Activated T-helper 1 cell treated with anti-CD3 and anti-CD28 coated beads, Interleukin-12 subunit alpha, Interleukin-12 subunit beta, Interleukin-2, Interleukin-4 antibody, amounts not matched to agents 30 ng/mL and 10 ng/mL and 1 ng/mL, durations not matched to agents 14 hours and 24 hours and 36 hours (primary cell): ENCODE measurements at regions not wholly inside any gene's neighbourhood (a gene's known extent, or its start where the extent isn't known, plus 50 kb on each side); places are given as distances from the start of the nearest gene placed in this dataset.
"Not testable (repeated sequence)": the region's sequence is repeated elsewhere in the genome, so short reads cannot be mapped to it uniquely, and the experiment has no call there.

Experiments used
- DNase-seq: peaks from one replicate; pipeline ENCODE4 v3.0.0; 2021; ENCODE audit warnings: low spot score
- H3K27ac Mint-ChIP-seq: one replicate; pipeline ENCODE4 v1.8.0; 2021; ENCODE audit warnings: mild to moderate bottlenecking, mixed read lengths
- H3K27me3 Mint-ChIP-seq: one replicate; pipeline ENCODE4 v1.8.0; 2022; ENCODE audit warnings: mild to moderate bottlenecking, moderate library complexity, mixed read lengths; ENCODE audit not compliant: insufficient read depth
- H3K36me3 Mint-ChIP-seq: one replicate; pipeline ENCODE4 v1.8.0; 2021; ENCODE audit warnings: low read depth, mixed read lengths
- H3K4me1 Mint-ChIP-seq: one replicate; pipeline ENCODE4 v1.8.0; 2021; ENCODE audit warnings: low read depth, mixed read lengths
- H3K4me3 Mint-ChIP-seq: one replicate; pipeline ENCODE4 v1.8.0; 2021; ENCODE audit warnings: mild to moderate bottlenecking, moderate library complexity, mixed read lengths
- H3K9me3 Mint-ChIP-seq: one replicate; pipeline ENCODE4 v1.8.0; 2021; ENCODE audit warnings: mixed read lengths
- intact Hi-C: fragments of 100-400 bp; cut with micrococcal nuclease; formaldehyde crosslinking; loops from one replicate; pipeline ENCODE4 v1.15.1; 2024

DNA sequence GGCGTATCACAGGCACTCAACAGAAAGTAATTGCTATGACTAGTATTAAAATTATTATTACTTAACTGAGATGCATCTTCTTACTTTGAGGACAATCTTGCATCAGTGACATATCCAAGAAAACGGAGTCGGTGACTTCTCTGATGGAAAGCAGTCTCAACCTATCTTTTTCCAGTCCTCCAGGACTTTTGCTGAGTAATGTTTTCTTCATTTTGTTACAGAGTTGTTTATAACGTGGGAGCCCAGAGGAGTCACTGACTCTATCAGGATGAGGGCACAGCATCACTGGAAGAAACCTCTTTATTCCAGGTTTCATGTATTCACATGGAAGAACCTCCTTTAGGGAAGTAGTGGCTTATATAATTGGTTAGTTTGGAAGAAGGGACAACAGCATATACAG is 51.5 kb upstream of the MELK start:
- H3K36me3 Mint-ChIP-seq = no peaks in the 10 kb centered on the region
- H3K4me1 Mint-ChIP-seq = no peaks in the 10 kb centered on the region
- H3K27me3 Mint-ChIP-seq = peaks cover 6% of the 10 kb centered on the region
- DNase-seq = no peak
- H3K27ac Mint-ChIP-seq = no peak overlapping the region
- no peaks in the 10 kb centered on the region for H3K9me3 Mint-ChIP-seq
- no peak overlapping the region for H3K4me3 Mint-ChIP-seq
- intact Hi-C loops = no loop called here

DNA sequence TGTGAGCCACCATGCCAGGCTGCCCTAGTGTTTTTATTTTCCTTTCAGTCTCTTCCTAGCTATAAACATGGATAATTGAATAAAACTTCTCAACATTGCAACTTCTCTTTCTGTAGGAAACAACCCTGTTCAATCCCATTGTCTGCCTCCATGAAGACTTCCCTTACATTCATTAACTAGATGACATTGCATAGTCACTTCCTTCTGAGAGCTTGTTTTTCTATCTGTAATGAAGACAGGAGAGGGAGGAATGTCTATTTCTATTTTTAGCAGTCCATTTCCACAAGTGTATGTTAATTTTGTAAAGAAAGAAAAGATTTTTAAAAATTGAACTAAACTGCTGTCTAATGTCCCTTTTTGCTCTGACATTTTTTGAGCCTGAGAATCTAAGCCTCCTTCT is 55.6 kb upstream of the MELK start:
- DNase-seq = no peak
- Mint-ChIP-seq H3K4me1 (no peaks in the 10 kb centered on the region), H3K27me3 (peaks cover 8% of the 10 kb centered on the region), H3K36me3 (no peaks in the 10 kb centered on the region), H3K4me3 (no peak overlapping the region), H3K27ac (no peak overlapping the region), H3K9me3 (no peaks in the 10 kb centered on the region)
- intact Hi-C loops = no loop called here

DNA sequence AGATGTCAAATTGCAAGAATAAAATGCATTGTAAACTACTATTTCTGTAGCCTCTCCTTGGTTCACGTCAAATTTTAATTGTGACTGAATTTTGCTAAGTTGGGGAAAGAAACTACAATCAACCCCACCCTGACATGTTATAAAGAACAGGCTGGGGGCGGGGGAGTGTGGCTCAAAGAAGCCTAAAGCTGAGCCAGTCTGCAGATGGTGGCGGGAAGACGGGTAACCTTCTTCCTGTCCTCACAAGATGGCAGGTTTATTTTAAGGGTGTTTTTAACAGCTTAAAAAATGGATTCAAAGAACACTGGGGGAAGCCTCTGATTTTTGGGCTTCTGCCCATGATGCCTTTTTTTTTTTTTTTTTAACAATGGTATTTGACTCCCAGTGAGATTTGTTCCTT is 68.5 kb upstream of the MELK start:
- Mint-ChIP-seq H3K4me1 (peaks cover 19% of the 10 kb centered on the region), H3K27ac (no peak overlapping the region), H3K36me3 (no peaks in the 10 kb centered on the region), H3K9me3 (no peaks in the 10 kb centered on the region), H3K27me3 (peaks cover 7% of the 10 kb centered on the region), H3K4me3 (no peak overlapping the region)
- no peak for DNase-seq
- intact Hi-C loops = no loop called here

DNA sequence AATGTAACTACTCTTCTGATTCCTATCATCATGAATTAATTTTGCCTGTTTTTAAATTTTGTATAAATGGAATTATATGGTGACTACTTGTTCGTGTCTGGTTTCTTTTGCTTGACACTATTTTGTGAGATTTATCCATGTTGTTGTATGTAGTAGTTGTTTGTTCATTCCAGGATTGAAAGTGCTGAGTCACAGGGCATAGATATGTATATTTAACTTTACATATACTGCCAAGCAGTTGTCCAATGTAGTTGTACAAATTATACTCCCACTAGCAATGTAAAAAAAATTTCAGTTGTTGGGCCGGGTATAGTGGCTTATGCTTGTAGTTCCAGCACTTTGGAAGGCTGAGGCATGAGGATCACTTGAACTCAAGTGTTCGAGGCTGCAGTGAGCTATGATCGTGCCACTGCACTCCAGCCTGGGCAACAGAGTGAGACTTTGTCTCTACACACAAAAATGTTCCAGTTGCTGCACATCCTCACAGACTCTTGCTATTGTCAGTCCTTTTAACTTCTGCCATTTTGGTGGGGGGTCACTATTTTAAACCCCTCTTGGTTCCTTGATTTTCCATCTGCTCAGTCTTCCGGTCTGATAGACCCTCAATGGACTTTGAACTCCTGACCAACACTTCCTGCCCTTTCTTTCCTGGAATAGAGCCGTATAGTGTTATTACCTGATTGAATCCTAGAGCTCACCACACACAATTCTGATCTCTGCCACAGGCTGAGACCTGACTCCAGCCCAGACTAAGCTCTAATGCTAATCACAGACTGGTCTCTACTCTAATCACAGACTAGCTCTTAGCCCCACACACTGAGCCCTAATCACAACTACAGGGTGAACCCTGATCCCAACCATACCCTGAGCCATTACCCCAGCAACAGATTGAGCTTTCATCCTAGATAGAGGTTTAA is 69.3 kb upstream of the MELK start:
- no peak overlapping the region for H3K4me3 Mint-ChIP-seq
- intact Hi-C loops = loop anchor here (1.0 kb wide), 1 partner anchor 10 kb away; no protein-coding TSS in a partner anchor
- no peaks in the 10 kb centered on the region for H3K36me3 Mint-ChIP-seq
- DNase-seq = no peak
- H3K27me3 Mint-ChIP-seq = peaks cover 3% of the 10 kb centered on the region
- H3K27ac Mint-ChIP-seq = peak overlapping the region; percentile 1
- H3K9me3 Mint-ChIP-seq = no peaks in the 10 kb centered on the region
- peaks cover 19% of the 10 kb centered on the region for H3K4me1 Mint-ChIP-seq

DNA sequence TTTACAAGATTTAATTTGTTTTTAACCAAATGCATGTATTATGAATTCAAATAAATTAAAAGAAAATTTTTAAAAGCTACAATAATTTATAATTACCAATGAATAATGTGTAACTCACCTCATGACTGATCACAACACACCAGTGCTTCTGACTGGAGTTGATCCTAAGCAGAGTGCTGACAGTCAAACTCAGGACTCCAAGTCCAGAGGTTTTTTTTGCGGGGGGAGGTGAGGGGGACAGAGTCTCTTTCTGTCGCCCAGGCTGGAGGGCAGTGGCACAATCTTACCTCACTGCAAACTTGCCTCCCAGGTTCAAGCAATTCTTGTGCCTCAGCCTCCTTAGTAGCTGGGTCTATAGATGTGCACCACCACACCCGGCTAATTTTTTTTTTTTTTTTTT is 71.0 kb upstream of the MELK start:
- DNase-seq = no peak
- Mint-ChIP-seq H3K36me3 (no peaks in the 10 kb centered on the region), H3K27me3 (no peaks in the 10 kb centered on the region), H3K27ac (no peak overlapping the region), H3K9me3 (no peaks in the 10 kb centered on the region), H3K4me1 (peaks cover 19% of the 10 kb centered on the region), H3K4me3 (no peak overlapping the region)
- intact Hi-C loops = no loop called here

DNA sequence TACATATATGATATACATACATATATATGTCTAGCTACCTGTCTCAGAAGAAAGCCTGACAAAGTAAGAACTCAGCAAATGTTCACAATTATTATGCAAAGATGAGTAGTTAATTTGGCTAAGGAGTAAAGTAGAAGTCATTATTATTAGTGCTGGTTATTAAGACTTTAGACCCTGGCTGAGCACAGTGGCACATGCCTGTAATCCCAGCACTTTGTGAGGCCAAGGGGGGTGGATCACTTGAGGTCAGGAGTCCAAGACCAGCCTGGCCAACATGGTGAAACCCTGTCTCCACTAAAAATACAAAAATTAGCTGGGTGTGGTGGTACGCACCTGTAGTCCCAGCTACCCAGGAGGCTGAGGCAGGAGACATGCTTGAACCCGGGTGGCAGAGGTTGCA is 71.8 kb upstream of the MELK start:
- H3K27me3 Mint-ChIP-seq, H3K27ac Mint-ChIP-seq, intact Hi-C loops, H3K9me3 Mint-ChIP-seq, DNase-seq, H3K4me3 Mint-ChIP-seq, H3K36me3 Mint-ChIP-seq: not testable (repeated sequence)
- peaks cover 20% of the 10 kb centered on the region for H3K4me1 Mint-ChIP-seq

DNA sequence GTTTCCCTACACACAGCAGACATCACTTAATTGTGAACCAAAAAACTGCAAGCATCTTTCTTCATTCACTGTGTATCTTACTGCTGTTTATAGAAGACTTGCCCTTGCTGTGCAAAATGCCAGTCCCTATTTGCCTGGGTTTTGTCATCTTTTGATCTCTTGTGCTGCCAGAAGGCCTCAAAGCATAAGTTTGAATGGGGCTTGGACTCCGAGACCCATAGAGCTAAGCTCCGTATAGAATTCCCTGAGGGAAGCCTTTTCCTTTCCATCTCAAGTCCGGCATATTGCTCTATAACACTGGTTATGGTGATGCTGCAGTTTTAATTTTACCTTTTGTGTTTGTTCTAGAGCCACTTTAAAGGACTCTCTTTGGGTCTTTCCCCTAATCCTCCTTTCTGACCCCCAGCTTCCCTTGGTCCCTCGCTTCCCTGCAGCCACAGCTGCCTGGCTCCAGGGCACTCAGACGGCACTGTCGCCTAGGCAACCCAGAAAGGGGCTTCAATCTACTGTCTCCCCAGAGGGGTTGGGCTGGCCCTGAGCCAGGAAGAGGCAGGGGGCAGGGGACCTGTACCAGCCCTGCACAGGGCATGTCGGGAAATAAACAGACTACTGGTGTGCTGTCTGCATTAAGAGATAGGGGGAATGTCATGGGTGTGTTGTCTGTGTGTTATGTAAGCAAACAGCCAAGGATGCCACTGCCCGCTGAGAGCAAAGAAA is 73.4 kb upstream of the MELK start:
- no peak for DNase-seq
- H3K4me1 Mint-ChIP-seq = peaks cover 28% of the 10 kb centered on the region
- intact Hi-C loops = no loop called here
- H3K27ac Mint-ChIP-seq = no peak overlapping the region
- no peaks in the 10 kb centered on the region for H3K9me3 Mint-ChIP-seq
- no peak overlapping the region for H3K4me3 Mint-ChIP-seq
- H3K27me3 Mint-ChIP-seq = no peaks in the 10 kb centered on the region
- no peaks in the 10 kb centered on the region for H3K36me3 Mint-ChIP-seq

DNA sequence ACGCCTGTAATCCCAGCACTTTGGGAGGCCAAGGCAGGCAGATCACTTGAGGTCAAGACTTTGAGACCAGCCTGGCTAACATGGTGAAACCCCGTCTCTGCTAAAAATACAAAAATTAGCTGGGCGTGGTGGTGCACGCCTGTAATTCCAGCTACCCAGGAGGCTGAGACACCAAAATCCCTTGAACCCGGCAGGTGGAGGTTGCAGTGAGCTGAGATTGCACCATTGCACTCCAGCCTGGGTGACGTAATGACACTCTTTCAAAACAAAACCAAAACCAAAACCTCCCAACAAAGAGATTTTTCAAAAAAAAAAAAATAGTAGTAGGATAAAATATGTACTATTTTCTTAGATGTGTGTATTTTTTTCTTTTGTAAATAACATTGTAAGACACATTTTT is 79.1 kb upstream of the MELK start:
- H3K36me3 Mint-ChIP-seq, H3K9me3 Mint-ChIP-seq, H3K27me3 Mint-ChIP-seq: not testable (repeated sequence)
- intact Hi-C loops = loop anchor here (1.0 kb wide), 1 partner anchor 10 kb away; no protein-coding TSS in a partner anchor
- H3K27ac Mint-ChIP-seq = peak overlapping the region; percentile 75
- DNase-seq = peak; percentile 31
- H3K4me3 Mint-ChIP-seq = peak overlapping the region; percentile 56
- H3K4me1 Mint-ChIP-seq = peaks cover 48% of the 10 kb centered on the region

DNA sequence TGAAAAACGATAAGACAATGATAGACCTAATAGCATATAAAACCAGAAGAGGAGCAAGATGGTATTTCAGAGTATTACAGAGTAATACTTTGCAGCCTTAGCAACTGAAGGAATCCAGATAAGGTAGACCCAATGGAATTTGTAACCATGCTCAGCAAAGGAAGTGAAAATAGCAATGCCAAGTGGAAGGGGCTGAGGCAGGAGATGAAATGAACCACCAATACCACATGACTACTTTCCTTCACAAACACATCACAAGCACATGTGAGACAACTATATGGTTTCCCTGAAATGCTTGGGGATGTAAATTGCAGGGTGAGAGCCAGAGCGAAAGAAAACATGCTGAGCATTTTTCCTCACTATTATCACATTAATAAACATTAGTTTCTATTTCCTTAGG is 79.8 kb upstream of the MELK start:
- no peaks in the 10 kb centered on the region for H3K9me3 Mint-ChIP-seq
- peak overlapping the region; percentile 79 for H3K27ac Mint-ChIP-seq
- intact Hi-C loops = loop anchor here (1.0 kb wide), 1 partner anchor 10 kb away; no protein-coding TSS in a partner anchor
- DNase-seq = no peak
- H3K27me3 Mint-ChIP-seq = no peaks in the 10 kb centered on the region
- peaks cover 2% of the 10 kb centered on the region for H3K36me3 Mint-ChIP-seq
- peak overlapping the region; percentile 55 for H3K4me3 Mint-ChIP-seq
- peaks cover 55% of the 10 kb centered on the region for H3K4me1 Mint-ChIP-seq

DNA sequence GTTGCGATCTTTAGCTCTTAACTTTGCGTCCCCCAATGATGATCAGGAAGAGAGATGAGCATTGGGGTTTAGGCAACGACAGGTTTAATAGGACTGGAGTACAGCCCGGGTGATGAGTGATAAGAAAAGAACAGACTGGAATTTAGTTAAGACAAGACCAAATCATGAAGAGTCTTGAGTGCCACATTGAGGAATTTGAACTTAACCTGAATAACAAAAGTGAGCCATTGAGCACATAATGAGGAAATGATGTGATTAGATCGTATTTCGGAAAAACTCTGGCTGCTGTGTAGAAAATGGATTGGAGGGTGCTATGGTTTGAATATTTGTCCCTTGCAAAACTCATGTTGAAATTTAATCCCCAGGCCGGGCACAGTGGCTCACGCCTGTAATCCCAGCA is 83.2 kb upstream of the MELK start:
- intact Hi-C loops = loop anchor here (2.0 to 10.0 kb wide), 5 partner anchors 68 to 1415 kb away; partner anchors contain the start of genes CLTA, FAM221B, GNE and SLC25A51
- Mint-ChIP-seq H3K4me3 (peak overlapping the region; percentile 12), H3K27me3 (no peaks in the 10 kb centered on the region), H3K27ac (peak overlapping the region; percentile 38), H3K36me3 (peaks cover 2% of the 10 kb centered on the region), H3K9me3 (no peaks in the 10 kb centered on the region), H3K4me1 (peaks cover 64% of the 10 kb centered on the region)
- DNase-seq = no peak

DNA sequence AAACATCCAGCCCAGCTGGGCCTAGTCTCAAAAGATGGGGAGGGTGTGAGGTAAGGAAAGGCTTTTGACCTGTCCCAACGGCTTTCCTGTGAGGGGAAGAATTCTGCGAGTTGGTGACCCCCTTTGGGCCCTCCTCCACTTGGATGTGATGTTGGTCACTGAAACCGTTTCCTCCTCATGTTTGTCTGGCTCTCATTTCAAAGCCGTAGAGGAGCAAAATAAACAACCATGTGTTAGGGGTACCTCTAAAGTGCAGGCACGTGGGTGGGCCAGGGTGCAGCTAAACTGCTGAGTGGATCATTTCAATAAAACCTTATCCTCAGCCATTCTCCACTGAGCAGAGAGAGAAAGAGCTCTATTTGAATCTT is 84.3 kb upstream of the MELK start:
- Mint-ChIP-seq H3K4me1 (peaks cover 59% of the 10 kb centered on the region), H3K36me3 (peaks cover 7% of the 10 kb centered on the region), H3K4me3 (peak overlapping the region; percentile 87), H3K27ac (peak overlapping the region; percentile 87), H3K9me3 (no peaks in the 10 kb centered on the region), H3K27me3 (no peaks in the 10 kb centered on the region)
- no peak for DNase-seq
- intact Hi-C loops = loop anchor here (1.0 to 10.0 kb wide), 7 partner anchors 17 to 1416 kb away; partner anchors contain the start of genes CLTA, FAM221B, GNE and SLC25A51

DNA sequence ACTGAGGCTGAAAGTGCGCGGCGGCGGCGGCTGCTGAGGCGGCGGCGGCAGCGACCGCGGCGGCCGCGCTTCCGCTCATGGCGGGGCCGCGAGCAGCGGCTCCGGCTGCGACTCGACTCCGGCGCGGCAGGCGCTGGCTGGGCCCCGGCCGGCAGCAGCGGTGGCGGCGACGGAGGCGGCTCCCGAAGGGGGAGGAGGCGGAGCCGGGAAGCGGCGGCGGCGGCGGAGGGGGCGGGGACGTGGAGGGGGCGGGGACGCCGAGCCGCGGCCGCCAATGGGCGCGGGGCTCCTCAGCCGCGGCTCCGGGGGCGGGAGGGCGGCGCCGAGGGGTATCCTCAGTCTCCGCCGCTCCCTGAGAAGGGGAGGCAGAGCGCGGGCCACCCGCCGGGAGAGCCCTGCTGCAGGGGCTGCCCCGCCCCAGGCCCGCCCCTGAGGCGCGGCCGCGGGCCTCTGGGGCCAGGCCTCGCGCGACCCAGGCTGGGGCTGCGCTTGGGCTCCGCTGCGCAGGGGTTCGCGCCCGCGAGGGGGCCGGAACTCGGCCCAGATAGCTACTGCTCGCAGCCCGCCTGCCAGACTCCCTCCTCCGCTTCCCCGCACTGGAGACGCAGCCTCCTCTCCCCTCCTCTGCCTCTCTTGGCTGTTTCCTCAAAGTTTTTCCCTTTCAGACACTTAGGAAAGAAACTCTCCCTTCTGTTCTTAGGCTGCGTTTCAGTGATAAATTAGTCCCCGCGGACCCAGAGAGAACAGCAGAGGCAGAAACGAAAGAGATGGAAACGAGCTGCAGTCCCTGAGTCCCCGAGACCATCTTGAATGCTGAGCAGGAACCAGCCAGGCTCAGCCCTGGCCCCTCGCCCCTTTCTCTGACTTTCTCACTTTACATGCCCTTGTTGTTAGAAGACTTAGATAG is 85.0 kb upstream of the MELK start:
- peaks cover 53% of the 10 kb centered on the region for H3K4me1 Mint-ChIP-seq
- intact Hi-C loops = loop anchor here (1.0 to 10.0 kb wide), 11 partner anchors 16 to 1417 kb away; partner anchors contain the start of genes CLTA, FAM221B, GNE and MELK
- H3K27ac Mint-ChIP-seq = peak overlapping the region; percentile 87
- H3K36me3 Mint-ChIP-seq = peaks cover 8% of the 10 kb centered on the region
- H3K4me3 Mint-ChIP-seq = peak overlapping the region; percentile 87
- H3K27me3 Mint-ChIP-seq = no peaks in the 10 kb centered on the region
- H3K9me3 Mint-ChIP-seq = no peaks in the 10 kb centered on the region
- peak; percentile 91 for DNase-seq
